Smooth muscle cell (in vitro differentiated cells): ENCODE measurements at regions not wholly inside any gene's neighbourhood (a gene's known extent, or its start where the extent isn't known, plus 50 kb on each side); places are given as distances from the start of the nearest gene placed in this dataset.

Experiments
- DNase-seq: peaks from one replicate; lab custom pipeline; 2025; ENCODE audit not compliant: unreplicated experiment; lab: John Stamatoyannopoulos, UW
- H2AFZ ChIP-seq: fragments of 200-600 bp; sonication (generic); 2 replicates; pipeline ENCODE4 v1.6.0; 2016; ENCODE audit warnings: antibody characterized with exemption, low read depth, mild to moderate bottlenecking
- H3F3A ChIP-seq: fragments of 200-600 bp; sonication (generic); 2 replicates; pipeline ENCODE4 v1.6.0; 2017; ENCODE audit warnings: antibody characterized with exemption, low read depth
- H3K27ac ChIP-seq: fragments of 200-600 bp; sonication (generic); 2 replicates; pipeline ENCODE4 v1.5.1; 2016; ENCODE audit warnings: low read depth, mild to moderate bottlenecking
- H3K27me3 ChIP-seq: fragments of 200-600 bp; sonication (generic); 2 replicates; pipeline ENCODE4 v1.6.1; 2016; ENCODE audit warnings: low read depth, mild to moderate bottlenecking
- H3K36me3 ChIP-seq: fragments of 200-600 bp; sonication (generic); 2 replicates; pipeline ENCODE4 v1.5.1; 2016; ENCODE audit warnings: low read depth
- H3K4me1 ChIP-seq: fragments of 200-600 bp; sonication (generic); 2 replicates; pipeline ENCODE4 v1.5.1; 2016; ENCODE audit warnings: low read depth
- H3K4me2 ChIP-seq: fragments of 200-600 bp; sonication (generic); 2 replicates; pipeline ENCODE4 v1.6.0; 2016; ENCODE audit warnings: mild to moderate bottlenecking
- H3K4me3 ChIP-seq: fragments of 200-600 bp; sonication (generic); 2 replicates; pipeline ENCODE4 v1.5.1; 2016; ENCODE audit warnings: mild to moderate bottlenecking
- H3K79me2 ChIP-seq: fragments of 200-600 bp; sonication (generic); 2 replicates; pipeline ENCODE4 v1.6.0; 2016; ENCODE audit warnings: low read depth, mild to moderate bottlenecking
- H3K9ac ChIP-seq: fragments of 200-600 bp; sonication (generic); 2 replicates; pipeline ENCODE4 v1.6.0; 2016; ENCODE audit warnings: low read depth
- H3K9me3 ChIP-seq: fragments of 200-600 bp; sonication (generic); replicated peaks from 2 replicates; pipeline ENCODE4 v1.5.1; 2016; ENCODE audit warnings: low read depth
- H4K20me1 ChIP-seq: fragments of 200-600 bp; sonication (generic); 2 replicates; pipeline ENCODE4 v1.6.0; 2016; ENCODE audit warnings: low read depth
- CTCF ChIP-seq: fragments of 200-600 bp; sonication (generic); IDR thresholded peaks from 2 replicates; pipeline ENCODE4 v1.5.1; 2017; ENCODE audit warnings: borderline replicate concordance, mild to moderate bottlenecking, antibody characterized with exemption; ENCODE audit not compliant: insufficient read depth, poor library complexity, severe bottlenecking
- WGBS: methylation state at CpG from one replicate; pipeline ENCODE4 v1.1.7; 2016; ENCODE audit warnings: low lambda C conversion rate; 5-methylcytosine and 5-hydroxymethylcytosine counted together

DNA sequence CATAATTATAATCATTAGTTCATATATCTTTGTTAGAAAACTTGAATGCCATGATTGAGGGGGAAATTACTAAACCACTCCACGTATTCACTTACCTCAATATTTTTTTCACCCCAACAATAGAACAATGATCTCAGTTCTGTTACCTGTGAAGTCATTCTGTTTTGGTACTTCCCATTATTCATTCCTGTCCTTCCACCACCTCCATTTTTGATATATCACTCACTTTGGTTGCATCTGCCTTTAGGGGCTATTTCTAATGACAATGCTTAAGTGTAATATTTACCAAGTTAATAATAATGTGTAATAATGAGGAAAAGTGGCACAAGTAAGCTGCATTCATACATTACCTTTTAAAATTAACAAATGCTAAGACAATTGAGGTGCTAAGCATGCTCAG, 218.4 kb downstream of the SPATA31D1 start:
- H3K79me2 ChIP-seq = no peaks in the 10 kb centered on the region
- no peak overlapping the region for H2AFZ ChIP-seq
- no peak overlapping the region for H3K4me3 ChIP-seq
- H3K4me2 ChIP-seq = no peak overlapping the region
- H3F3A ChIP-seq = no peaks in the 10 kb centered on the region
- H3K9ac ChIP-seq = no peak overlapping the region
- no peaks in the 10 kb centered on the region for H3K36me3 ChIP-seq
- DNase-seq = no peak
- H3K4me1 ChIP-seq = no peaks in the 10 kb centered on the region
- TF ChIP-seq CTCF = no peak
- no peak overlapping the region for H3K27ac ChIP-seq
- H3K27me3 ChIP-seq = no peaks in the 10 kb centered on the region
- H3K9me3 ChIP-seq = no peaks in the 10 kb centered on the region
- H4K20me1 ChIP-seq = no peaks in the 10 kb centered on the region
- WGBS = 70% methylated on average over 1 of the region's 1 CpG

DNA sequence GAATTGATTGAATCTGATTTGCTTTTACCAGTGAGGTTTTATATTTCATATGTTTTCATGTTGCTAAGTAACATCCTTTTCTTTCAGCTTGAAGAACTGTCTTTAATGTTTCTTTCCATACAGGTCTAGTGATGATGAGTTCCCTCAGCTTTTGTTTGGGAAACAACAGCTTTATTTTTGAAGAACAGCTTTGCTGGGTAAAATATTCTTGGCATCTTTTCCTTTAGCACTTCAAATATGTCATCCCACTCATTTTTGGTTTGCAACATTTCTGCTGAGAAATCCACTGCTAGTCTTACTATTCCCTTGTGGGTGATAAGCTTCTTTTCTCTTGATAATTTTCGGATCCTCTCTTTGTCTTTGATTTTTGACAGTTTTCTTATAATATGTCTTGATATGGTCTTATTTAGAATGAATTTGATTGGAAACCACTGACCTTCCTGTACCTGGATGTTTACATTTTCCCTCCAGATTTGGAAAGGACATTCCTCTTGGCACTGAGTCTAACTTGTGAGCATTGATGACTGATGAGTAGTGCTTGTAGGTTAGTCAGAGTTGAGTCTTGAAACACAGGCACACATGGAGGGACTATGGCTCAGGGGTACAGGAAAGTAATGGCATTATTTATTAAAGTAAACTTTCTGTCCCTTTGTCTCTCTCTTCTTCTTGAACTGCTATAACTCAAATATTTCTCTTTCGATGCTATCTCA, 220.3 kb downstream of the SPATA31D1 start:
- H3K79me2 ChIP-seq = no peaks in the 10 kb centered on the region
- H3K36me3 ChIP-seq = no peaks in the 10 kb centered on the region
- no peaks in the 10 kb centered on the region for H3K9me3 ChIP-seq
- TF ChIP-seq CTCF = no peak
- no peak overlapping the region for H3K4me3 ChIP-seq
- no peaks in the 10 kb centered on the region for H3K4me1 ChIP-seq
- H2AFZ ChIP-seq = no peak overlapping the region
- H3F3A ChIP-seq = no peaks in the 10 kb centered on the region
- WGBS = 96% methylated on average over 2 of the region's 2 CpGs
- DNase-seq = no peak
- no peak overlapping the region for H3K4me2 ChIP-seq
- no peak overlapping the region for H3K9ac ChIP-seq
- H3K27ac ChIP-seq = no peak overlapping the region
- no peaks in the 10 kb centered on the region for H3K27me3 ChIP-seq
- H4K20me1 ChIP-seq = no peaks in the 10 kb centered on the region

- no peak overlapping the region for H3K4me2 ChIP-seq
- H3K9me3 ChIP-seq = no peaks in the 10 kb centered on the region
- DNase-seq = no peak
- no peaks in the 10 kb centered on the region for H4K20me1 ChIP-seq
- no peaks in the 10 kb centered on the region for H3F3A ChIP-seq
- no peak overlapping the region for H3K9ac ChIP-seq
- no peak overlapping the region for H3K4me3 ChIP-seq
- no peaks in the 10 kb centered on the region for H3K4me1 ChIP-seq
- no peaks in the 10 kb centered on the region for H3K36me3 ChIP-seq
- no peak overlapping the region for H2AFZ ChIP-seq
- WGBS = 78% methylated on average over 1 of the region's 1 CpG
- no peak overlapping the region for H3K27ac ChIP-seq
- no peak for TF ChIP-seq CTCF
- no peaks in the 10 kb centered on the region for H3K27me3 ChIP-seq
- no peaks in the 10 kb centered on the region for H3K79me2 ChIP-seq
Observed at GRCh38 chr9:82209797-82210470, 221.4 kb downstream of the SPATA31D1 start.
